ENCODE measurements at regions not wholly inside any gene's neighbourhood (a gene's known extent, or its start where the extent isn't known, plus 50 kb on each side); places are given as distances from the start of the nearest gene placed in this dataset.

- TF ChIP-seq, protein P1, sequence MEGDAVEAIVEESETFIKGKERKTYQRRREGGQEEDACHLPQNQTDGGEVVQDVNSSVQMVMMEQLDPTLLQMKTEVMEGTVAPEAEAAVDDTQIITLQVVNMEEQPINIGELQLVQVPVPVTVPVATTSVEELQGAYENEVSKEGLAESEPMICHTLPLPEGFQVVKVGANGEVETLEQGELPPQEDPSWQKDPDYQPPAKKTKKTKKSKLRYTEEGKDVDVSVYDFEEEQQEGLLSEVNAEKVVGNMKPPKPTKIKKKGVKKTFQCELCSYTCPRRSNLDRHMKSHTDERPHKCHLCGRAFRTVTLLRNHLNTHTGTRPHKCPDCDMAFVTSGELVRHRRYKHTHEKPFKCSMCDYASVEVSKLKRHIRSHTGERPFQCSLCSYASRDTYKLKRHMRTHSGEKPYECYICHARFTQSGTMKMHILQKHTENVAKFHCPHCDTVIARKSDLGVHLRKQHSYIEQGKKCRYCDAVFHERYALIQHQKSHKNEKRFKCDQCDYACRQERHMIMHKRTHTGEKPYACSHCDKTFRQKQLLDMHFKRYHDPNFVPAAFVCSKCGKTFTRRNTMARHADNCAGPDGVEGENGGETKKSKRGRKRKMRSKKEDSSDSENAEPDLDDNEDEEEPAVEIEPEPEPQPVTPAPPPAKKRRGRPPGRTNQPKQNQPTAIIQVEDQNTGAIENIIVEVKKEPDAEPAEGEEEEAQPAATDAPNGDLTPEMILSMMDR (IDR thresholded peaks at IDR 0.05): no peak
- no peak for TF ChIP-seq ZFX (IDR thresholded peaks at IDR 0.05; ENCODE audit: borderline replicate concordance)
Measured at GRCh38 chr13:86087244-86087643, 288.0 kb upstream of the SLITRK6 start.
